Nephron progenitor cell (in vitro differentiated cells): ENCODE measurements at regions not wholly inside any gene's neighbourhood (a gene's known extent, or its start where the extent isn't known, plus 50 kb on each side); places are given as distances from the start of the nearest gene placed in this dataset.

ENCODE experiments used
- DNase-seq: peaks from one replicate; pipeline ENCODE4 v3.0.0; 2021
- H3K27ac Mint-ChIP-seq: 2 replicates; pipeline ENCODE4 v1.8.0; 2021; ENCODE audit warnings: mild to moderate bottlenecking, moderate library complexity, mixed read lengths
- H3K27me3 Mint-ChIP-seq: 2 replicates; pipeline ENCODE4 v1.8.0; 2021; ENCODE audit warnings: mild to moderate bottlenecking, low read depth, mixed read lengths; ENCODE audit not compliant: poor library complexity
- H3K36me3 Mint-ChIP-seq: 2 replicates; pipeline ENCODE4 v1.8.0; 2021; ENCODE audit warnings: low read depth, mixed read lengths
- H3K4me1 Mint-ChIP-seq: 2 replicates; pipeline ENCODE4 v1.8.0; 2021; ENCODE audit warnings: mixed read lengths
- H3K4me3 Mint-ChIP-seq: 2 replicates; pipeline ENCODE4 v1.8.0; 2021; ENCODE audit warnings: mild to moderate bottlenecking, moderate library complexity, mixed read lengths
- H3K9me3 Mint-ChIP-seq: 2 replicates; pipeline ENCODE4 v1.8.0; 2021; ENCODE audit warnings: mild to moderate bottlenecking, moderate library complexity, mixed read lengths
- TF ChIP-seq, protein P1 (sequence below): fragments of 200-600 bp; sonication (generic); IDR thresholded peaks from 2 replicates; pipeline ENCODE4 v1.5.0; 2021; ENCODE audit warnings: antibody characterized with exemption

DNA sequence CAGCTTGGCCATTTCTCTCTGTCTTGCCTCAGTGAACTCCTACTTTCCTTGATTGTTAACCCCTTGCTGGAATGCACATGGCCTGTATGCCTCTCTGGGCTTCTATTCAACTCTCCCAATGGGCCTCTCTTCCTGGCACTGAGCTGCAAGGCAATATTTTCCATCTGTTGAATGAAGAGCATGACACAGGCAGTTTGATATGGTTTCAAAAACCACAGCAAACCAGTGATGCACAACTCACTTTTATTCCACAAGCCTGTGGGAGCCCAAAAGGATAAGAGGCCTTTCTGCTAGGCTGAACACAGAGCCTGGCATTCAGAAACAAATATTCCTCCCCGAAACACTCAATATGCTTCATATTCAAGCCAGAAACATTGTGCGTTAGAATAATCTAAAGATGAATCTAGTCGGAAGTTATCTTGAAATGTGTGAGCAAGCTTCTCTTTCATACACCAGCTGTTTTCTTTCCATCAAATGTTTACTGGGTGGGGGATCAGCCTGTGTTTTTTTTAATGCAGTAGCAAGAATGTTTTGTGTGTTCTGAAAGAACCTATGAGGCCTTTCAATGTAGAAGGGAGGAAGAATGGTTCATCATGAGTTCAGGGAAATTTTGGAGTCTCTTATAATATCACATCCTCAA, 443.1 kb upstream of the SPRY2 start:
- TF ChIP-seq, protein P1, sequence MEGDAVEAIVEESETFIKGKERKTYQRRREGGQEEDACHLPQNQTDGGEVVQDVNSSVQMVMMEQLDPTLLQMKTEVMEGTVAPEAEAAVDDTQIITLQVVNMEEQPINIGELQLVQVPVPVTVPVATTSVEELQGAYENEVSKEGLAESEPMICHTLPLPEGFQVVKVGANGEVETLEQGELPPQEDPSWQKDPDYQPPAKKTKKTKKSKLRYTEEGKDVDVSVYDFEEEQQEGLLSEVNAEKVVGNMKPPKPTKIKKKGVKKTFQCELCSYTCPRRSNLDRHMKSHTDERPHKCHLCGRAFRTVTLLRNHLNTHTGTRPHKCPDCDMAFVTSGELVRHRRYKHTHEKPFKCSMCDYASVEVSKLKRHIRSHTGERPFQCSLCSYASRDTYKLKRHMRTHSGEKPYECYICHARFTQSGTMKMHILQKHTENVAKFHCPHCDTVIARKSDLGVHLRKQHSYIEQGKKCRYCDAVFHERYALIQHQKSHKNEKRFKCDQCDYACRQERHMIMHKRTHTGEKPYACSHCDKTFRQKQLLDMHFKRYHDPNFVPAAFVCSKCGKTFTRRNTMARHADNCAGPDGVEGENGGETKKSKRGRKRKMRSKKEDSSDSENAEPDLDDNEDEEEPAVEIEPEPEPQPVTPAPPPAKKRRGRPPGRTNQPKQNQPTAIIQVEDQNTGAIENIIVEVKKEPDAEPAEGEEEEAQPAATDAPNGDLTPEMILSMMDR, result no peak
- H3K4me1 Mint-ChIP-seq, result peaks cover 20% of the 10 kb centered on the region
- peak; percentile 6 for DNase-seq
- H3K27ac Mint-ChIP-seq, result peak overlapping the region; percentile 57
- H3K4me3 Mint-ChIP-seq, result no peak overlapping the region
- H3K9me3 Mint-ChIP-seq, result no peaks in the 10 kb centered on the region
- peaks cover 6% of the 10 kb centered on the region for H3K27me3 Mint-ChIP-seq
- no peaks in the 10 kb centered on the region for H3K36me3 Mint-ChIP-seq

DNA sequence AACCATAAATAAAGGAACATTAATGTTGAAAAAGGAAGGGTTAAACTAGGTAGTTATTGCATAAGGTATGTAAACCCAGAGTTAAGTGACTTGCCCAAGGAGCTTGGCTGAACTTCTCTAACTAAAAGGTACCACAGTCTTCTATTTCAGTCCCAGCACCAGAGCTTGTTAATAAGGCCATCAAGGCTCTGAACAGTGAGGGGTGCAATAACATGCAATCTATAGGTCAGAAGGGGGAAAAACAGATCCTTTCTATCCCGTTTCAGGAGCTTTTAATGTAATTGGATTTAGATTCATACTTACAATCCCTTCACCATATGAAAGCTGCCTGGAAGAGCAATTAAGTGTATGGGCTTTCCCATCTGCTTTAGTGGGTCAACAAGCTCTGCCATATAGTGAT, 441.5 kb upstream of the SPRY2 start:
- H3K36me3 Mint-ChIP-seq, result no peaks in the 10 kb centered on the region
- no peak for DNase-seq

DNA sequence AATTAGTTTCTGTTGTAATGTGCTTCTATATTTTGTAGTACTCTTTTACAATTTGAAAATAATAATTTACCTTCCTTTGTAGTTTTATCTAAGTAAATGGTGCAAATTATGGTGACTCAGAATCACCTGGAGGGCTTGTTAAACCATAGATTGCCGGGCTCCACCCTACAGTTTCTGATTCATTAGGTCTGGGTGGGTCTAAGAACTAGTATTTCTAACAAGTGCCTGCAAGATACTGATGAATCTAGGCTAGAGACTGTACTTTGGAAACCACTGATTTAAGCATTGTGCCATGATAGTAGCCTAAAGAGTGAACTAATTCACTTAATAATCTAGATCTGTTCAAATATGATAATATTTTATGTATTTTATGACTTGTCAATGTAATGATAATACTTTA, 437.4 kb upstream of the SPRY2 start:
- Mint-ChIP-seq H3K9me3 (no peaks in the 10 kb centered on the region), H3K27ac (no peak overlapping the region), H3K36me3 (no peaks in the 10 kb centered on the region), H3K27me3 (peaks cover 3% of the 10 kb centered on the region), H3K4me1 (peaks cover 3% of the 10 kb centered on the region), H3K4me3 (no peak overlapping the region)
- TF ChIP-seq, protein P1, result no peak
- no peak for DNase-seq

More for the DNA sequence above, 441.5 kb upstream of the SPRY2 start:
- Mint-ChIP-seq H3K27ac (no peak overlapping the region), H3K27me3 (peaks cover 7% of the 10 kb centered on the region), H3K9me3 (no peaks in the 10 kb centered on the region), H3K4me3 (no peak overlapping the region), H3K4me1 (peaks cover 20% of the 10 kb centered on the region)
- TF ChIP-seq, protein P1, result no peak

DNA sequence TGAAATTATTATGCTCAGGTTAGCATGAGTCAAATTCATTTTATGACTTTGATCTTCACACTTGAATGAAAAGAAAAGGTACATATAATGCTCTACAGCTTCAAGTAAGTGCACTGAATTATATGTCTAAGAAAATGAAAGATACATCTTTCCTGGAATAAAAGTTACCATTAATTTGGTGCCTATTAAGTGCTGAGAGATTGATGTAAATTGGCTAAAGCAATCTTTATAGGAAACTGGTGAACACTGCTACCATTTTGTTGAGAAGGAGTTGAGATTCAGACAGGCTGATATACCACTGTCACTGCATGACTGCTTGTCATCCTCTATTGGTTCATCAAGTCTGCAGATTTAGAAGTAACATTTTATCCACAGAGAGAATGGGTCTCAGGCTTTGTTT, 416.8 kb upstream of the SPRY2 start:
- Mint-ChIP-seq H3K4me3 (no peak overlapping the region), H3K36me3 (no peaks in the 10 kb centered on the region), H3K27me3 (no peaks in the 10 kb centered on the region), H3K4me1 (peaks cover 25% of the 10 kb centered on the region), H3K27ac (no peak overlapping the region), H3K9me3 (peaks cover 4% of the 10 kb centered on the region)
- TF ChIP-seq, protein P1, result no peak
- no peak for DNase-seq

DNA sequence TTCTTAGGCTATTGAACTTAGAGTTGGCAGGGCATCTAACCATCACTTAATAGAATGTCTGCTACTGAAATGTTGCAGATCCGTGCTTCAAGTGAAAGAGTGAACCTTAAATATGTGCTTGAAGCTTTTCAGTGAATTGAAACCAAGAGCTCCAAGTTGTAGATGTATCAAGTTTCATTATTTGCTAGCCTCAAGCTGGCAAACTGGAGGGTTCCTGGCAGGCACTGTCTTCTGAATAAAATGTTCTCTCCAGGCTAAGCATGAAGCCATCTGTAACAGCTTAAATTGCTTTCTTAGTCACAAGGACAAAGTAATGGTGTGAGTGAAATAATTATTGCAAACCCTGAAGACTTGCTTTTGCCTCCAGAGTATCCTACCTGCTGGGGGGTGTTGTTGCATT, 415.0 kb upstream of the SPRY2 start:
- Mint-ChIP-seq H3K9me3 (peaks cover 2% of the 10 kb centered on the region), H3K4me1 (peaks cover 24% of the 10 kb centered on the region), H3K36me3 (no peaks in the 10 kb centered on the region), H3K27me3 (no peaks in the 10 kb centered on the region), H3K4me3 (no peak overlapping the region), H3K27ac (no peak overlapping the region)
- TF ChIP-seq, protein P1, result no peak
- DNase-seq, result no peak

DNA sequence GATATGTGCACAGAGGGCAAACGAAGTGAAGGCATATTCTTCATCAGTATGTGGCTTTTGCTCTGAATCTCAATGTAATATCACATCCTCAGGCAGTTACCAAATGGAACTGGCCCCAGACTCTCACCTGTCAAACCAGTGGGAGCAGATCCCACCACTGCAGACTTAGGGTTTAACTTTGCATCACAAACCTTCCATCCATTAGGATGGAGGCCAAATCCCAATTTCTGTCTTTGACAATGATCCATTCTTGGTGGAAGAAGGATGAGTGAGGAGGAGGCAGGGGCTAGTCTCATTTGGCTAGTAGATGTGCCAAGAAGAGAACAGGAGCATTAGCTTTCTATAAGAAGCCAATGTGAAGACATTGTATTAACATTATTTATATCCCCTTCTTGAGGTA, 413.5 kb upstream of the SPRY2 start:
- no peak for DNase-seq
- H3K4me3 Mint-ChIP-seq, result no peak overlapping the region
- H3K27ac Mint-ChIP-seq, result no peak overlapping the region
- H3K9me3 Mint-ChIP-seq, result no peaks in the 10 kb centered on the region
- H3K4me1 Mint-ChIP-seq, result peaks cover 15% of the 10 kb centered on the region
- H3K36me3 Mint-ChIP-seq, result no peaks in the 10 kb centered on the region
- TF ChIP-seq, protein P1, result no peak
- no peaks in the 10 kb centered on the region for H3K27me3 Mint-ChIP-seq
